ENCODE measurements at regions not wholly inside any gene's neighbourhood (a gene's known extent, or its start where the extent isn't known, plus 50 kb on each side); places are given as distances from the start of the nearest gene placed in this dataset.

DNA sequence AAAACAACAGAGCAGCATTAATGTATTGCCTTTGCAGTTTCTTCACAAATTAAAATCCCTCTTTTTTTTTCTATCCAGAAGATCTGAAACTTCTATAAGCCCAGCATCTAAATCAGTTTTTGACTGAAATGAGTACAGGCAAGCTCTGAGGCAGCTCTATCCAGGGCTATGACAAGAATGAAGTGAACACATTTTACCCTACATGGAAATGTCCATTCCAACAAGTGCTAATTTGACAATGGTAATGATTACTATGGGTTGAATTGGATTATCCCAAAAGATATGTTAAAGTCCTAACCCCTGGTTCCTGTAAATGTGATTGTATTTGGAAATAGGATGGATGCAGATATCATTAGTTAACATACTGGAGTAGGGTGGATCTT is 115.7 kb downstream of the RPL22L1 start:
- TF ChIP-seq, protein P1, sequence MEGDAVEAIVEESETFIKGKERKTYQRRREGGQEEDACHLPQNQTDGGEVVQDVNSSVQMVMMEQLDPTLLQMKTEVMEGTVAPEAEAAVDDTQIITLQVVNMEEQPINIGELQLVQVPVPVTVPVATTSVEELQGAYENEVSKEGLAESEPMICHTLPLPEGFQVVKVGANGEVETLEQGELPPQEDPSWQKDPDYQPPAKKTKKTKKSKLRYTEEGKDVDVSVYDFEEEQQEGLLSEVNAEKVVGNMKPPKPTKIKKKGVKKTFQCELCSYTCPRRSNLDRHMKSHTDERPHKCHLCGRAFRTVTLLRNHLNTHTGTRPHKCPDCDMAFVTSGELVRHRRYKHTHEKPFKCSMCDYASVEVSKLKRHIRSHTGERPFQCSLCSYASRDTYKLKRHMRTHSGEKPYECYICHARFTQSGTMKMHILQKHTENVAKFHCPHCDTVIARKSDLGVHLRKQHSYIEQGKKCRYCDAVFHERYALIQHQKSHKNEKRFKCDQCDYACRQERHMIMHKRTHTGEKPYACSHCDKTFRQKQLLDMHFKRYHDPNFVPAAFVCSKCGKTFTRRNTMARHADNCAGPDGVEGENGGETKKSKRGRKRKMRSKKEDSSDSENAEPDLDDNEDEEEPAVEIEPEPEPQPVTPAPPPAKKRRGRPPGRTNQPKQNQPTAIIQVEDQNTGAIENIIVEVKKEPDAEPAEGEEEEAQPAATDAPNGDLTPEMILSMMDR (conservative IDR thresholded peaks at IDR 0.05; ENCODE audit: low read length) = no peak
- no peak for TF ChIP-seq EZH2phosphoT487 (IDR thresholded peaks at IDR 0.05; ENCODE audit: borderline replicate concordance)
